HCT116 (cell line): ENCODE measurements at regions not wholly inside any gene's neighbourhood (a gene's known extent, or its start where the extent isn't known, plus 50 kb on each side); places are given as distances from the start of the nearest gene placed in this dataset.

Experiments used
- CBX3 ChIP-seq: IDR thresholded peaks from 2 replicates; pipeline ENCODE4 v1.6.1; 2012; ENCODE audit warnings: low read depth
- CEBPB ChIP-seq: IDR thresholded peaks from 2 replicates; pipeline ENCODE4 v1.6.1; 2012; ENCODE audit warnings: low read depth
- EGR1 ChIP-seq: IDR thresholded peaks from 2 replicates; pipeline ENCODE4 v1.6.1; 2012; ENCODE audit warnings: low read depth
- EZH2 ChIP-seq: fragments of 200-600 bp; sonication (generic); IDR thresholded peaks from 2 replicates; pipeline ENCODE4 v1.6.1; 2017; ENCODE audit warnings: antibody characterized with exemption, mixed run types
- EZH2phosphoT487 ChIP-seq: fragments of 200-600 bp; IDR thresholded peaks from 2 replicates; pipeline ENCODE4 v1.6.1; 2018; ENCODE audit warnings: antibody characterized with exemption, borderline replicate concordance
- POLR2A ChIP-seq: IDR thresholded peaks from 2 replicates; pipeline ENCODE4 v1.7.0; 2011; ENCODE audit warnings: borderline replicate concordance; ENCODE audit not compliant: insufficient read depth, insufficient read length; ENCODE audit errors: extremely low read depth
- POLR2AphosphoS5 ChIP-seq: IDR thresholded peaks from 2 replicates; pipeline ENCODE4 v1.6.1; 2011; ENCODE audit warnings: mild to moderate bottlenecking, low read depth, low read length, moderate library complexity
- RAD21 ChIP-seq: IDR thresholded peaks from 2 replicates; pipeline ENCODE4 v1.6.1; 2012; ENCODE audit warnings: low read depth, mild to moderate bottlenecking
- TF ChIP-seq, protein P1 (sequence below), 3 experiments: fragments of 200-600 bp in 1 of 3; sonication (generic) in 1 of 3; IDR thresholded peaks in 2 of 3; conservative IDR thresholded peaks in 1 of 3; 2 replicates each; pipeline ENCODE4 v1.5.1; 2012 to 2017; ENCODE audit warnings: low read depth in 2 of 3, low read length in 2 of 3, antibody characterized with exemption in 1 of 3, borderline replicate concordance in 1 of 3, control low read depth in 1 of 3, mild to moderate bottlenecking in 1 of 3, mixed read lengths in 1 of 3, mixed run types in 1 of 3, moderate library complexity in 1 of 3; ENCODE audit not compliant: insufficient read depth in 1 of 3
- TF ChIP-seq, protein P2 (sequence below): IDR thresholded peaks from 2 replicates; pipeline ENCODE4 v1.6.1; 2012; ENCODE audit warnings: low read depth

GRCh38 chr6:8219352-8219943, 117.1 kb upstream of the EEF1E1 start:
- TF ChIP-seq POLR2A: no peak
- TF ChIP-seq, protein P1, sequence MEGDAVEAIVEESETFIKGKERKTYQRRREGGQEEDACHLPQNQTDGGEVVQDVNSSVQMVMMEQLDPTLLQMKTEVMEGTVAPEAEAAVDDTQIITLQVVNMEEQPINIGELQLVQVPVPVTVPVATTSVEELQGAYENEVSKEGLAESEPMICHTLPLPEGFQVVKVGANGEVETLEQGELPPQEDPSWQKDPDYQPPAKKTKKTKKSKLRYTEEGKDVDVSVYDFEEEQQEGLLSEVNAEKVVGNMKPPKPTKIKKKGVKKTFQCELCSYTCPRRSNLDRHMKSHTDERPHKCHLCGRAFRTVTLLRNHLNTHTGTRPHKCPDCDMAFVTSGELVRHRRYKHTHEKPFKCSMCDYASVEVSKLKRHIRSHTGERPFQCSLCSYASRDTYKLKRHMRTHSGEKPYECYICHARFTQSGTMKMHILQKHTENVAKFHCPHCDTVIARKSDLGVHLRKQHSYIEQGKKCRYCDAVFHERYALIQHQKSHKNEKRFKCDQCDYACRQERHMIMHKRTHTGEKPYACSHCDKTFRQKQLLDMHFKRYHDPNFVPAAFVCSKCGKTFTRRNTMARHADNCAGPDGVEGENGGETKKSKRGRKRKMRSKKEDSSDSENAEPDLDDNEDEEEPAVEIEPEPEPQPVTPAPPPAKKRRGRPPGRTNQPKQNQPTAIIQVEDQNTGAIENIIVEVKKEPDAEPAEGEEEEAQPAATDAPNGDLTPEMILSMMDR (IDR thresholded peaks at IDR 0.05 in 2 of 3, conservative IDR thresholded peaks at IDR 0.05 in 1 of 3; ENCODE audit: borderline replicate concordance in 1 of 3, insufficient read depth in 1 of 3, low read depth in 2 of 3, low read length in 2 of 3): peak; percentile 68 to 81 (median 69)
- TF ChIP-seq EZH2: no peak
- TF ChIP-seq, protein P2, sequence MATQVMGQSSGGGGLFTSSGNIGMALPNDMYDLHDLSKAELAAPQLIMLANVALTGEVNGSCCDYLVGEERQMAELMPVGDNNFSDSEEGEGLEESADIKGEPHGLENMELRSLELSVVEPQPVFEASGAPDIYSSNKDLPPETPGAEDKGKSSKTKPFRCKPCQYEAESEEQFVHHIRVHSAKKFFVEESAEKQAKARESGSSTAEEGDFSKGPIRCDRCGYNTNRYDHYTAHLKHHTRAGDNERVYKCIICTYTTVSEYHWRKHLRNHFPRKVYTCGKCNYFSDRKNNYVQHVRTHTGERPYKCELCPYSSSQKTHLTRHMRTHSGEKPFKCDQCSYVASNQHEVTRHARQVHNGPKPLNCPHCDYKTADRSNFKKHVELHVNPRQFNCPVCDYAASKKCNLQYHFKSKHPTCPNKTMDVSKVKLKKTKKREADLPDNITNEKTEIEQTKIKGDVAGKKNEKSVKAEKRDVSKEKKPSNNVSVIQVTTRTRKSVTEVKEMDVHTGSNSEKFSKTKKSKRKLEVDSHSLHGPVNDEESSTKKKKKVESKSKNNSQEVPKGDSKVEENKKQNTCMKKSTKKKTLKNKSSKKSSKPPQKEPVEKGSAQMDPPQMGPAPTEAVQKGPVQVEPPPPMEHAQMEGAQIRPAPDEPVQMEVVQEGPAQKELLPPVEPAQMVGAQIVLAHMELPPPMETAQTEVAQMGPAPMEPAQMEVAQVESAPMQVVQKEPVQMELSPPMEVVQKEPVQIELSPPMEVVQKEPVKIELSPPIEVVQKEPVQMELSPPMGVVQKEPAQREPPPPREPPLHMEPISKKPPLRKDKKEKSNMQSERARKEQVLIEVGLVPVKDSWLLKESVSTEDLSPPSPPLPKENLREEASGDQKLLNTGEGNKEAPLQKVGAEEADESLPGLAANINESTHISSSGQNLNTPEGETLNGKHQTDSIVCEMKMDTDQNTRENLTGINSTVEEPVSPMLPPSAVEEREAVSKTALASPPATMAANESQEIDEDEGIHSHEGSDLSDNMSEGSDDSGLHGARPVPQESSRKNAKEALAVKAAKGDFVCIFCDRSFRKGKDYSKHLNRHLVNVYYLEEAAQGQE: no peak
- peak; percentile 77 for TF ChIP-seq RAD21
- no peak for TF ChIP-seq POLR2AphosphoS5
- TF ChIP-seq CEBPB: no peak
- no peak for TF ChIP-seq EGR1
- no peak for TF ChIP-seq CBX3
- TF ChIP-seq EZH2phosphoT487: no peak
